SK-N-SH treated with all-trans-retinoic acid at 6 μM for 48 hours (cell line): ENCODE measurements at regions not wholly inside any gene's neighbourhood (a gene's known extent, or its start where the extent isn't known, plus 50 kb on each side); places are given as distances from the start of the nearest gene placed in this dataset.

Source experiments
- ATAC-seq: fragments of 200-7000 bp; cut with Tn5 transposase; 3 replicates; pipeline ENCODE4 v1.9.1; 2020; ENCODE audit warnings: mild to moderate bottlenecking, moderate library complexity
- ARNTL ChIP-seq: fragments of 450-650 bp; formaldehyde crosslinking; IDR thresholded peaks from 2 replicates; pipeline ENCODE4 v1.5.0; 2020; ENCODE audit warnings: low read depth, mild to moderate bottlenecking, moderate library complexity, borderline replicate concordance
- BACH2 ChIP-seq: fragments of 250-450 bp; sonication (Bioruptor Pico); IDR thresholded peaks from 2 replicates; pipeline ENCODE4 v1.9.0; 2021; ENCODE audit warnings: mild to moderate bottlenecking, borderline replicate concordance
- CREB5 ChIP-seq: fragments of 250-450 bp; sonication (Bioruptor Pico); IDR thresholded peaks from 2 replicates; pipeline ENCODE4 v1.5.1; 2020; ENCODE audit warnings: low read depth, mild to moderate bottlenecking, moderate library complexity
- CSDC2 ChIP-seq: fragments of 250-450 bp; sonication (Bioruptor Pico); IDR thresholded peaks from 2 replicates; pipeline ENCODE4 v1.5.0; 2020; ENCODE audit warnings: mild to moderate bottlenecking, moderate library complexity
- ESRRG ChIP-seq: fragments of 250-450 bp; sonication (Bioruptor Pico); IDR thresholded peaks from 2 replicates; pipeline ENCODE4 v1.6.1; 2021; ENCODE audit warnings: mild to moderate bottlenecking
- GLIS3 ChIP-seq: fragments of 250-450 bp; sonication (Bioruptor Pico); IDR thresholded peaks from 2 replicates; pipeline ENCODE4 v1.5.0; 2020; ENCODE audit warnings: mild to moderate bottlenecking, moderate library complexity
- ISL1 ChIP-seq: fragments of 250-450 bp; sonication (Bioruptor Pico); IDR thresholded peaks from 2 replicates; pipeline ENCODE4 v2.1.2; 2022; ENCODE audit warnings: mild to moderate bottlenecking, moderate library complexity
- OSR1 ChIP-seq: fragments of 250-450 bp; sonication (Bioruptor Pico); IDR thresholded peaks from 2 replicates; pipeline ENCODE4 v1.8.0; 2022; ENCODE audit warnings: moderate library complexity, mild to moderate bottlenecking, inconsistent platforms
- PATZ1 ChIP-seq: fragments of 250-450 bp; sonication (Bioruptor Pico); IDR thresholded peaks from 2 replicates; pipeline ENCODE4 v1.8.0; 2020; ENCODE audit warnings: mild to moderate bottlenecking, moderate library complexity, borderline replicate concordance
- POU6F1 ChIP-seq: fragments of 250-450 bp; sonication (Bioruptor Pico); IDR thresholded peaks from 2 replicates; pipeline ENCODE4 v1.8.0; 2021; ENCODE audit warnings: low read depth, mild to moderate bottlenecking, moderate library complexity, borderline replicate concordance
- PPARA ChIP-seq: fragments of 250-450 bp; sonication (Bioruptor Pico); IDR thresholded peaks from 2 replicates; pipeline ENCODE4 v1.5.0; 2020; ENCODE audit warnings: mild to moderate bottlenecking, borderline replicate concordance
- RARB ChIP-seq: fragments of 250-450 bp; sonication (Bioruptor Pico); IDR thresholded peaks from 2 replicates; pipeline ENCODE4 v1.8.0; 2021; ENCODE audit warnings: mild to moderate bottlenecking, moderate library complexity
- TCF4 ChIP-seq: fragments of 250-450 bp; sonication (Bioruptor Pico); IDR thresholded peaks from 2 replicates; pipeline ENCODE4 v1.8.0; 2021; ENCODE audit warnings: mild to moderate bottlenecking, moderate library complexity, borderline replicate concordance
- TOX ChIP-seq: fragments of 250-450 bp; sonication (Bioruptor Pico); IDR thresholded peaks from 2 replicates; pipeline ENCODE4 v1.8.0; 2021; ENCODE audit warnings: mild to moderate bottlenecking, moderate library complexity, borderline replicate concordance
- ZC3H10 ChIP-seq: fragments of 250-450 bp; sonication (Bioruptor Pico); IDR thresholded peaks from 2 replicates; pipeline ENCODE4 v1.5.1; 2021; ENCODE audit warnings: mild to moderate bottlenecking, moderate library complexity
- ZFP3 ChIP-seq: fragments of 250-450 bp; sonication (Bioruptor Pico); IDR thresholded peaks from 2 replicates; pipeline ENCODE4 v1.5.0; 2020; ENCODE audit warnings: mild to moderate bottlenecking, moderate library complexity
- ZFP30 ChIP-seq: fragments of 450-650 bp; formaldehyde crosslinking; IDR thresholded peaks from 2 replicates; pipeline ENCODE4 v1.5.0; 2022; ENCODE audit warnings: mild to moderate bottlenecking, moderate library complexity
- ZNF565 ChIP-seq: fragments of 450-650 bp; formaldehyde crosslinking; conservative IDR thresholded peaks from 2 replicates; pipeline ENCODE4 v1.5.0; 2020; ENCODE audit warnings: low read depth, mild to moderate bottlenecking, moderate library complexity
- ZNF70 ChIP-seq: fragments of 450-650 bp; formaldehyde crosslinking; IDR thresholded peaks from 2 replicates; pipeline ENCODE4 v1.5.0; 2020; ENCODE audit warnings: mild to moderate bottlenecking, moderate library complexity
- ZNF8 ChIP-seq: fragments of 450-650 bp; formaldehyde crosslinking; IDR thresholded peaks from 2 replicates; pipeline ENCODE4 v1.5.0; 2020; ENCODE audit warnings: mild to moderate bottlenecking, moderate library complexity
- TF ChIP-seq, protein P1 (sequence below): fragments of 250-450 bp; sonication (Bioruptor Pico); IDR thresholded peaks from 2 replicates; pipeline ENCODE4 v1.5.1; 2021; ENCODE audit warnings: mild to moderate bottlenecking, moderate library complexity
- TF ChIP-seq, protein P2 (sequence below): fragments of 250-450 bp; sonication (Bioruptor Pico); IDR thresholded peaks from 2 replicates; pipeline ENCODE4 v1.5.0; 2020; ENCODE audit warnings: mild to moderate bottlenecking, moderate library complexity

- no peak for ATAC-seq
- TF ChIP-seq TOX (CRISPR knock-in tag) (no peak), ZNF70 (CRISPR knock-in tag) (no peak)
These were observed 864.7 kb downstream of the TRIB2 start for GRCh38 chr2:13581471-13581870.

DNA sequence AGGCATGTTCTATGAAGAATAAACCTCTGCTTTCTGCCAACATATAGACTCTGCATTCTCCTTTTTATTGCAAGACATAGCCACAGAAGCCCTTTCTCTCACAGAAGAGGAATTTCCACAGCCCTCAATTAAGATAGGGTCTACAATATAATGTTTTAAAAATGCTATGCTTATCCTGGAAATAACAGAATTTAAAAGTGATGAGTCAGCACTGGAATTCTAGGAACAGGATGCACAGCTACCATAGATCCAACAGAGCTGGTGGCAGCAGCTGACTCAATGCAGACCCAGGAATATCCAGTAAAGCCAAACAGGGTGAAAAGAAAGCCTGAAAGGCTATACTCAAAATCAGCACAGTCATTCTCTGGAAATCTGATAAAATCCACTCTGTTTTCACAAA, 866.9 kb downstream of the TRIB2 start:
- ATAC-seq = no peak
- TF ChIP-seq ISL1 (no peak), ZFP30 (CRISPR knock-in tag) (no peak), ARNTL (CRISPR knock-in tag) (no peak)
- TF ChIP-seq, protein P1, sequence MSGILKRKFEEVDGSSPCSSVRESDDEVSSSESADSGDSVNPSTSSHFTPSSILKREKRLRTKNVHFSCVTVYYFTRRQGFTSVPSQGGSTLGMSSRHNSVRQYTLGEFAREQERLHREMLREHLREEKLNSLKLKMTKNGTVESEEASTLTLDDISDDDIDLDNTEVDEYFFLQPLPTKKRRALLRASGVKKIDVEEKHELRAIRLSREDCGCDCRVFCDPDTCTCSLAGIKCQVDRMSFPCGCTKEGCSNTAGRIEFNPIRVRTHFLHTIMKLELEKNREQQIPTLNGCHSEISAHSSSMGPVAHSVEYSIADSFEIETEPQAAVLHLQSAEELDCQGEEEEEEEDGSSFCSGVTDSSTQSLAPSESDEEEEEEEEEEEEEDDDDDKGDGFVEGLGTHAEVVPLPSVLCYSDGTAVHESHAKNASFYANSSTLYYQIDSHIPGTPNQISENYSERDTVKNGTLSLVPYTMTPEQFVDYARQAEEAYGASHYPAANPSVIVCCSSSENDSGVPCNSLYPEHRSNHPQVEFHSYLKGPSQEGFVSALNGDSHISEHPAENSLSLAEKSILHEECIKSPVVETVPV (CRISPR knock-in tag) = no peak

DNA sequence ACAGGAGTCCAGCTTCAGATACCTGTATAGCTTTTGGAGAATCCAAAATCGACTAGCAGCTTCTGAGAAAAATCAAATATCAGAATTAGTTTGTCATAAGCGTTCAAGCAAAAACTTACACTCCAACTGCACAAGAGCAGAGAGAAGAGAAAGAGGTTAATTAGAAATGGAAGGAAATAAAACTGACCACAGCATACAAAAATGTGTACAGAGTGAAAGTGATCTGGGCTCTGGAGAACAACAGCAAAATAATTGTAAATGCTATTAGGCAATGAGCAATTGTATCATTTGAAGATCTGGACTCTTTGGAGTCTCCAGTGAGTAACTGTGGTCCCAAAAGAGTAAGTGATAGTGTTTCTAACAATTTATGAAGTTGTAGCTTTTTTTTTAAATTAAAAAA, 867.3 kb downstream of the TRIB2 start:
- TF ChIP-seq ZC3H10 (CRISPR knock-in tag) = no peak
- no peak for TF ChIP-seq TCF4
- TF ChIP-seq ZNF70 (CRISPR knock-in tag) = no peak
- TF ChIP-seq CSDC2 (CRISPR knock-in tag) = no peak
- no peak for TF ChIP-seq CREB5 (CRISPR knock-in tag)
- no peak for TF ChIP-seq GLIS3 (CRISPR knock-in tag)
- ATAC-seq = no peak

- no peak for TF ChIP-seq PPARA (CRISPR knock-in tag)
- TF ChIP-seq, all 23 proteins: peak for 0
- no peak for ATAC-seq
These were observed 869.0 kb downstream of the TRIB2 start for GRCh38 chr2:13585732-13586131.

GRCh38 chr2:13596233-13596632, 879.5 kb downstream of the TRIB2 start:
- no peak for ATAC-seq
- TF ChIP-seq ESRRG (no peak), OSR1 (no peak), ISL1 (no peak), BACH2 (CRISPR knock-in tag) (no peak), RARB (CRISPR knock-in tag) (no peak), TCF4 (no peak), PATZ1 (no peak), ZFP3 (CRISPR knock-in tag) (no peak), GLIS3 (CRISPR knock-in tag) (no peak), ZNF8 (CRISPR knock-in tag) (no peak), ARNTL (CRISPR knock-in tag) (no peak), PPARA (CRISPR knock-in tag) (no peak), CSDC2 (CRISPR knock-in tag) (no peak), ZNF565 (CRISPR knock-in tag) (no peak)
- TF ChIP-seq, protein P1 (CRISPR knock-in tag) = no peak
- TF ChIP-seq, all 23 proteins: peak for 0

- ATAC-seq = no peak
- no peak for TF ChIP-seq CSDC2 (CRISPR knock-in tag)
- TF ChIP-seq ESRRG = no peak
- TF ChIP-seq, protein P2, sequence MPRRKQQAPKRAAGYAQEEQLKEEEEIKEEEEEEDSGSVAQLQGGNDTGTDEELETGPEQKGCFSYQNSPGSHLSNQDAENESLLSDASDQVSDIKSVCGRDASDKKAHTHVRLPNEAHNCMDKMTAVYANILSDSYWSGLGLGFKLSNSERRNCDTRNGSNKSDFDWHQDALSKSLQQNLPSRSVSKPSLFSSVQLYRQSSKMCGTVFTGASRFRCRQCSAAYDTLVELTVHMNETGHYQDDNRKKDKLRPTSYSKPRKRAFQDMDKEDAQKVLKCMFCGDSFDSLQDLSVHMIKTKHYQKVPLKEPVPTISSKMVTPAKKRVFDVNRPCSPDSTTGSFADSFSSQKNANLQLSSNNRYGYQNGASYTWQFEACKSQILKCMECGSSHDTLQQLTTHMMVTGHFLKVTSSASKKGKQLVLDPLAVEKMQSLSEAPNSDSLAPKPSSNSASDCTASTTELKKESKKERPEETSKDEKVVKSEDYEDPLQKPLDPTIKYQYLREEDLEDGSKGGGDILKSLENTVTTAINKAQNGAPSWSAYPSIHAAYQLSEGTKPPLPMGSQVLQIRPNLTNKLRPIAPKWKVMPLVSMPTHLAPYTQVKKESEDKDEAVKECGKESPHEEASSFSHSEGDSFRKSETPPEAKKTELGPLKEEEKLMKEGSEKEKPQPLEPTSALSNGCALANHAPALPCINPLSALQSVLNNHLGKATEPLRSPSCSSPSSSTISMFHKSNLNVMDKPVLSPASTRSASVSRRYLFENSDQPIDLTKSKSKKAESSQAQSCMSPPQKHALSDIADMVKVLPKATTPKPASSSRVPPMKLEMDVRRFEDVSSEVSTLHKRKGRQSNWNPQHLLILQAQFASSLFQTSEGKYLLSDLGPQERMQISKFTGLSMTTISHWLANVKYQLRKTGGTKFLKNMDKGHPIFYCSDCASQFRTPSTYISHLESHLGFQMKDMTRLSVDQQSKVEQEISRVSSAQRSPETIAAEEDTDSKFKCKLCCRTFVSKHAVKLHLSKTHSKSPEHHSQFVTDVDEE = no peak
- TF ChIP-seq BACH2 (CRISPR knock-in tag) = no peak
- no peak for TF ChIP-seq ZFP30 (CRISPR knock-in tag)
- TF ChIP-seq POU6F1 = no peak
- TF ChIP-seq GLIS3 (CRISPR knock-in tag) = no peak
- TF ChIP-seq, protein P1 (CRISPR knock-in tag) = no peak
- TF ChIP-seq, all 23 proteins: peak for 0
These were observed 880.4 kb downstream of the TRIB2 start for GRCh38 chr2:13597176-13597575.
